Cardiac fibroblast (primary cell): ENCODE measurements at regions not wholly inside any gene's neighbourhood (a gene's known extent, or its start where the extent isn't known, plus 50 kb on each side); places are given as distances from the start of the nearest gene placed in this dataset.

ENCODE experiments used
- DNase-seq, 2 donors: peaks; one replicate each; pipeline versions ENCODE4 v3.0.0 to v3.0.0-alpha.2; 2010; ENCODE audit warnings: low read depth in 2 of 2
- H3K4me3 ChIP-seq, 2 donors: replicated peaks in 1 of 2; 1 replicate in 1 of 2; 2 replicates in 1 of 2; pipeline ENCODE4 v1.5.1; 2011; ENCODE audit warnings: low read depth in 2 of 2, low read length in 2 of 2, mild to moderate bottlenecking in 2 of 2, moderate library complexity in 1 of 2
- CTCF ChIP-seq: IDR thresholded peaks from one replicate; pipeline ENCODE4 v1.5.1; 2011; ENCODE audit warnings: low read depth, mild to moderate bottlenecking, low read length, inconsistent platforms

GRCh38 chr14:98022541-98023520, 1225.6 kb downstream of the VRK1 start:
- DNase-seq: no peak
- H3K4me3 ChIP-seq: no peak overlapping the region
- no peak for TF ChIP-seq CTCF

DNA sequence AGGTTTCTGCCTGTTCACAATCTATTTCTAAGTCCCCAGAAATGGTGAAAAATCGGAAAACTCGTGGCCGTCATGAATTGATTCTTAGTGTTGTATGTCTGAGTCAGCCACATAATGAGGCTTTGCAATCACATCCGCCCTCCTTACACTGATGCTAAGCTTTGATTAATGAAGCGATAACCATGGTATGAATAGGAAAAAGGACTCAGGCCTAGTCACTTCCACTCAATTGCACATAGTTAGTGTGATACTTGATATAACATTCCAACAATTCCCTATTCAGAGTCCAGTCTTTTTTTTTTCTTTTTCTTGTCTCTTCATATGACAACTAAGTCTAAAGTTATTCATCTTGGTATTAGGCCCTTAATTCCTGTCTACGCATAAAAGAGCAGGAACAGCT, 1231.0 kb downstream of the VRK1 start:
- TF ChIP-seq CTCF: no peak
- DNase-seq: no peak

DNA sequence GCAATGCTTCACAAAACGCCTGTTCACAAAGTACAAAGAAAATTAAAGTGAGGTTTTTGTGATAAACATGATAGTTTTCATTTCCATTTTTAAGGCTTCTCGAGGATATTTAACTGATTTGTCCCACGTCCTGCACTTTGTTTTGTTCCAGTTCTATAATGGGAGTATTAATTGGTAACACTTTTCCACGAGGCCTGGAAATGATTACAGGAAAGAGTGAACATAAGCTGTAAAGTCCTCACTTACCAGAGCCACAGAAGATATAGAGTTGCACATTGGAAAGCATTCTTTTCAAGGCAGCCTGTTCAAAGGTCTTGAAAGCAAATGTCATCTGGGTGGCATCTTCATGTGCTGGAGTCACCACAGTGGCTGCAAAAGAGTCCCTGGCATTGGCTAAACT, 1236.6 kb downstream of the BCL11B start:
- no peak for DNase-seq
- no peak overlapping the region for H3K4me3 ChIP-seq
- no peak for TF ChIP-seq CTCF

More for the DNA sequence above, 1231.0 kb downstream of the VRK1 start:
- no peak overlapping the region for H3K4me3 ChIP-seq

GRCh38 chr14:98037831-98038230, 1234.2 kb downstream of the BCL11B start:
- H3K4me3 ChIP-seq: no peak overlapping the region
- TF ChIP-seq CTCF: no peak

DNA sequence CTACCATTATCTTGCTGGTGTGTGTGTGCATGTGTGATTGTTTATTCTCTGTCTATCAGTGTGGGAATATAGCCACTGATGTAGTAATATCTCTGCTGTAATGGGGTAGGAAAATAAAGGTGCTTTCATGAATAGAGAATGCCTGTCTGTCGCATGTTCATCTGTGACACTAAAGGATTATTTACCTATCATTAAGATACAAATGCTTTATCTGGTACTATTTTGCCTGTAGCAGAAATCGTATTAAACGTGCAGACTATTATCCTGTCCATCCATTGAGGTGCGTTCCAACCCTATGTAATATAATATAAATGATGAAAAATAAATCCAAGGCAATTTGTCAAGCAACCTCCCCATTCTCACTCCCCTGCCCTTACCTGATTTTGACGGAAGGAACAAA, 1215.1 kb downstream of the BCL11B start:
- no peak for DNase-seq
- TF ChIP-seq CTCF: no peak
- no peak overlapping the region for H3K4me3 ChIP-seq

More at GRCh38 chr14:98037831-98038230, 1234.2 kb downstream of the BCL11B start:
- no peak for DNase-seq

- no peak for DNase-seq
- TF ChIP-seq CTCF: no peak
- no peak overlapping the region for H3K4me3 ChIP-seq
These were observed 1212.9 kb downstream of the BCL11B start for GRCh38 chr14:98059106-98059505.
